KMS-11 (cell line): ENCODE measurements at regions not wholly inside any gene's neighbourhood (a gene's known extent, or its start where the extent isn't known, plus 50 kb on each side); places are given as distances from the start of the nearest gene placed in this dataset.

Experiments used
- H2AFZ ChIP-seq: fragments of 200-600 bp; sonication (generic); 2 replicates; pipeline ENCODE4 v1.6.1; 2016; ENCODE audit warnings: antibody characterized with exemption, mixed run types, low read depth
- H3K27ac ChIP-seq: fragments of 200-600 bp; sonication (generic); 2 replicates; pipeline ENCODE4 v1.6.1; 2016; ENCODE audit warnings: mild to moderate bottlenecking, mixed run types
- H3K27me3 ChIP-seq: fragments of 200-600 bp; sonication (generic); 2 replicates; pipeline ENCODE4 v1.6.1; 2017; ENCODE audit warnings: mild to moderate bottlenecking, low read depth, mixed run types, moderate library complexity; ENCODE audit not compliant: insufficient read depth
- H3K36me3 ChIP-seq: fragments of 200-600 bp; sonication (generic); 2 replicates; pipeline ENCODE4 v1.6.1; 2017; ENCODE audit warnings: mild to moderate bottlenecking, mixed run types; ENCODE audit not compliant: insufficient read depth
- H3K4me1 ChIP-seq: fragments of 200-600 bp; sonication (generic); 2 replicates; pipeline ENCODE4 v1.6.1; 2016; ENCODE audit warnings: mild to moderate bottlenecking, low read depth, mixed run types; ENCODE audit not compliant: poor library complexity, severe bottlenecking
- H3K4me2 ChIP-seq: fragments of 200-600 bp; sonication (generic); 2 replicates; pipeline ENCODE4 v1.7.0; 2016; ENCODE audit warnings: mild to moderate bottlenecking, mixed run types
- H3K4me3 ChIP-seq: fragments of 200-600 bp; sonication (generic); IDR thresholded peaks from 2 replicates; pipeline ENCODE4 v1.6.1; 2017; ENCODE audit warnings: low read depth, low read length, mixed read lengths; ENCODE audit not compliant: insufficient read depth
- H3K79me2 ChIP-seq: fragments of 200-600 bp; sonication (generic); 2 replicates; pipeline ENCODE4 v1.6.1; 2016; ENCODE audit warnings: low read depth, mixed run types; ENCODE audit not compliant: insufficient read depth
- H3K9ac ChIP-seq: fragments of 200-600 bp; sonication (generic); 2 replicates; pipeline ENCODE4 v1.6.1; 2016; ENCODE audit warnings: mild to moderate bottlenecking, mixed run types
- H4K20me1 ChIP-seq: fragments of 200-600 bp; sonication (generic); 2 replicates; pipeline ENCODE4 v1.6.1; 2016; ENCODE audit warnings: mild to moderate bottlenecking, mixed run types; ENCODE audit not compliant: insufficient read depth
- CTCF ChIP-seq: fragments of 200-600 bp; sonication (generic); conservative IDR thresholded peaks from 2 replicates; pipeline ENCODE4 v1.6.1; 2017; ENCODE audit warnings: low read depth, mild to moderate bottlenecking, antibody characterized with exemption, low read length, moderate library complexity, mixed read lengths

GRCh38 chr5:74299833-74300232, 340.7 kb downstream of the ENC1 start:
- Histone ChIP-seq H3K27ac (no peak overlapping the region), H3K4me3 (no peak overlapping the region), H3K4me2 (no peak overlapping the region), H3K36me3 (no peaks in the 10 kb centered on the region), H3K79me2 (no peaks in the 10 kb centered on the region), H3K9ac (no peak overlapping the region), H4K20me1 (no peaks in the 10 kb centered on the region), H3K27me3 (no peaks in the 10 kb centered on the region), H2AFZ (no peak overlapping the region), H3K4me1 (no peaks in the 10 kb centered on the region)
- no peak; the same call in 1 of the 2 replicates for TF ChIP-seq CTCF

GRCh38 chr5:74296685-74297408, 343.7 kb downstream of the ENC1 start:
- Histone ChIP-seq H3K36me3 (no peaks in the 10 kb centered on the region), H3K9ac (no peak overlapping the region), H2AFZ (no peak overlapping the region), H3K4me2 (no peak overlapping the region), H3K4me1 (peaks cover 12% of the 10 kb centered on the region), H4K20me1 (no peaks in the 10 kb centered on the region), H3K27ac (no peak overlapping the region), H3K4me3 (no peak overlapping the region), H3K27me3 (no peaks in the 10 kb centered on the region), H3K79me2 (no peaks in the 10 kb centered on the region)
- no peak for TF ChIP-seq CTCF

GRCh38 chr5:74295676-74296075, 344.9 kb downstream of the ENC1 start:
- Histone ChIP-seq H3K4me1 (peaks cover 12% of the 10 kb centered on the region), H3K27me3 (no peaks in the 10 kb centered on the region), H3K36me3 (no peaks in the 10 kb centered on the region), H3K4me3 (no peak overlapping the region), H3K27ac (no peak overlapping the region), H3K9ac (no peak overlapping the region), H3K79me2 (no peaks in the 10 kb centered on the region), H3K4me2 (no peak overlapping the region), H2AFZ (no peak overlapping the region), H4K20me1 (no peaks in the 10 kb centered on the region)
- no peak for TF ChIP-seq CTCF

- no peak for TF ChIP-seq CTCF
- Histone ChIP-seq H2AFZ (no peak overlapping the region), H3K9ac (no peak overlapping the region), H3K4me1 (peaks cover 12% of the 10 kb centered on the region), H3K36me3 (no peaks in the 10 kb centered on the region), H3K79me2 (no peaks in the 10 kb centered on the region), H3K27me3 (no peaks in the 10 kb centered on the region), H3K4me2 (no peak overlapping the region), H4K20me1 (no peaks in the 10 kb centered on the region), H3K27ac (no peak overlapping the region), H3K4me3 (no peak overlapping the region)
Observed at GRCh38 chr5:74295141-74295540, 345.4 kb downstream of the ENC1 start.
